T-helper 1 cell treated with Interleukin-12 subunit alpha and Interleukin-12 subunit beta and Interleukin-4 antibody, amounts not matched to agents 30 ng/mL and 1 ng/mL, for 36 hours (primary cell): ENCODE measurements at regions not wholly inside any gene's neighbourhood (a gene's known extent, or its start where the extent isn't known, plus 50 kb on each side); places are given as distances from the start of the nearest gene placed in this dataset.

ENCODE experiments used
- intact Hi-C: fragments of 100-400 bp; cut with micrococcal nuclease; formaldehyde crosslinking; loops from one replicate; pipeline ENCODE4 v1.15.1; 2024

- intact Hi-C loops, result no loop called here
Measured at GRCh38 chr3:148005456-148005855, 596.3 kb downstream of the ZIC1 start.

- intact Hi-C loops, result no loop called here
Measured at GRCh38 chr3:148006508-148006907, 597.3 kb downstream of the ZIC1 start.

- intact Hi-C loops, result no loop called here
Measured at GRCh38 chr3:148008591-148008990, 599.4 kb downstream of the ZIC1 start.

GRCh38 chr3:148020861-148021260 lies 611.7 kb downstream of the ZIC1 start:
- intact Hi-C loops, result no loop called here

- intact Hi-C loops, result no loop called here
Measured at GRCh38 chr3:148021381-148021780, 612.2 kb downstream of the ZIC1 start.

- intact Hi-C loops, result no loop called here
Measured at GRCh38 chr3:148023994-148024393, 614.8 kb downstream of the ZIC1 start.

- intact Hi-C loops, result no loop called here
Measured at GRCh38 chr3:148026009-148026588, 616.9 kb downstream of the ZIC1 start.

GRCh38 chr3:148030975-148031374 lies 621.8 kb downstream of the ZIC1 start:
- intact Hi-C loops, result no loop called here

GRCh38 chr3:148034353-148034752 lies 625.2 kb downstream of the ZIC1 start:
- intact Hi-C loops, result no loop called here

- intact Hi-C loops, result no loop called here
Measured at GRCh38 chr3:148036331-148036876, 627.2 kb downstream of the ZIC1 start.

- intact Hi-C loops, result no loop called here
Measured at GRCh38 chr3:148042663-148043445, 633.7 kb downstream of the ZIC1 start.

- intact Hi-C loops, result no loop called here
Measured at GRCh38 chr3:148044151-148044550, 635.0 kb downstream of the ZIC1 start.

GRCh38 chr3:148054999-148055398 lies 642.7 kb upstream of the AGTR1 start:
- intact Hi-C loops, result no loop called here

GRCh38 chr3:148062590-148062989 lies 635.1 kb upstream of the AGTR1 start:
- intact Hi-C loops, result no loop called here

GRCh38 chr3:148066802-148067201 lies 630.9 kb upstream of the AGTR1 start:
- intact Hi-C loops, result no loop called here

- intact Hi-C loops, result no loop called here
Measured at GRCh38 chr3:148068466-148068865, 629.2 kb upstream of the AGTR1 start.

GRCh38 chr3:148070041-148070440 lies 627.7 kb upstream of the AGTR1 start:
- intact Hi-C loops, result loop anchor here (10.0 kb wide), 1 partner anchor 1425 kb away; no protein-coding TSS in a partner anchor

- intact Hi-C loops, result loop anchor here (1.0 to 10.0 kb wide), 2 partner anchors 23 to 1429 kb away; no protein-coding TSS in a partner anchor
Measured at GRCh38 chr3:148073721-148074456, 623.8 kb upstream of the AGTR1 start.

GRCh38 chr3:148074946-148075345 lies 622.8 kb upstream of the AGTR1 start:
- intact Hi-C loops, result loop anchor here (10.0 kb wide), 1 partner anchor 1430 kb away; no protein-coding TSS in a partner anchor

- intact Hi-C loops, result loop anchor here (10.0 kb wide), 1 partner anchor 1431 kb away; no protein-coding TSS in a partner anchor
Measured at GRCh38 chr3:148075771-148076716, 621.7 kb upstream of the AGTR1 start.
